SIG-M5 (cell line): ENCODE measurements at regions not wholly inside any gene's neighbourhood (a gene's known extent, or its start where the extent isn't known, plus 50 kb on each side); places are given as distances from the start of the nearest gene placed in this dataset.
"Not testable (repeated sequence)": the region's sequence is repeated elsewhere in the genome, so short reads cannot be mapped to it uniquely, and the experiment has no call there.

Experiments
- DNase-seq: peaks from one replicate; lab custom pipeline; 2025; lab: John Stamatoyannopoulos, UW

- no peak for DNase-seq
Observed at GRCh38 chr2:60357996-60358395, 195.5 kb downstream of the BCL11A start.

GRCh38 chr2:60356346-60356745 lies 197.1 kb downstream of the BCL11A start:
- no peak for DNase-seq

GRCh38 chr2:60355849-60356261 lies 197.6 kb downstream of the BCL11A start:
- no peak for DNase-seq

- DNase-seq: no peak
Observed at GRCh38 chr2:60354713-60355112, 198.7 kb downstream of the BCL11A start.

GRCh38 chr2:60353863-60354262 lies 199.6 kb downstream of the BCL11A start:
- no peak for DNase-seq

- DNase-seq: no peak
Observed at GRCh38 chr2:60353406-60353800, 200.1 kb downstream of the BCL11A start.

DNA sequence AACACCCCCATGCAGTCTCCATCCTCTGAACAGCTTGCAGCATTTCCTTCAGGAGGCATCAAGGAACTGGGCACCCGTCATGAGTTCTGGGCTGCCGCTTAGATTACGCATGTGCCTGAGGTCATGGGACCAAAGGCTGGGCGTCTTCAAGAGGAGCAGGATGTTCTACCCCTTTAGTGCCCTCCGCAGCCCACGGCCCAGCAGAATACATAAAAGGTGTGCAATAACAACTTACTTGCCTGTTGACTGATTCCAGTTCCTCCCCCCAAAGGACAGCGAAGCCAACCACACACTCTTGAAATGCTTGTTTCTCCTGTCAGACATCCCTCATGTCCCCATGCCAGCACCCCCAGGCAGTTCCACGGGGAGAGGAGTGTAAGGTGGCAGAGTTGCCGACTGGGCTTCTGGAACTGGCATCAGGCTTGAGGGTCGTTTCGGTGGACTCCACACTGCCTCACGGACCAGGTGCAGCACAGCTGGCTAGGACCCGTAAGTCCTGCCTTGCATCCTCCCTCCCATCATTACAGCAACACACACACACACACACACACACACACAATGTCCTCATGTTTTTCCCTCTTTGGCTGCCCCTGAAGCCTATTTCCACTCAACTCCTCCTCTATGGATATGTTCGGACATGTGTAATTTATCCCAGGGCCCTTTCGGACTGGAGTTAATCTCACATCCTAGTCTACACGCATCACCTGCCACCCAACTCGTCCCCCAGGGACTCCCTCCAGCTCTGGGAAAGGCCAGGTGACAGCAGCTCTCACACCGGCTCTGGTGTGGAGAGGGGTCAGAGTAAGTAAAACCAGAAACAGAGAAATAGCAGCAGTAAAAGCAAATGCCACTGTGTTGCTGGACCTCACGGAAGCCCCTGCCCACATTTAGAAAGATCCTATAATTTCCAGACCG lies 200.7 kb downstream of the BCL11A start:
- DNase-seq: no peak

DNA sequence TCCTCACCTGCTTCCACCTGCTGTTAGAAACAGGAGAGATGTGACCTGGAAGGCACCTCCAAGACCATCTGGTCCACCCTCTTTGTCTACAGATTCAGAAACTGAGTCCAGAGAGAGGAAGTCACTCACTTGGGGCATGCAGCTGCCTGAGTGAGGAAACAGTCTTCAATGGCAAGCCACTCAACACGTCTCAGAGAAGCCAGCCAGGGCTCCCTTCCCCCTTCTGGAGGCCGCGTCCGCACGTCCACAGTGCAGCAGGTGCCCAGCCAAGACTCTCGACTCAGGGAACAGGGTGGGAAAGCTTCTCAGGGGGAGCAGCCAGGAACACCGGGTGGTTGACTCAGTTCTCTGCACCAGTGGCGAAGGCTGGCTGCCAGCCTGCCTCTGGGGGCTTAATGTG lies 201.7 kb downstream of the BCL11A start:
- no peak for DNase-seq

- no peak for DNase-seq
Observed at GRCh38 chr2:60351321-60351720, 202.1 kb downstream of the BCL11A start.

- no peak for DNase-seq
Observed at GRCh38 chr2:60350791-60351190, 202.7 kb downstream of the BCL11A start.

DNA sequence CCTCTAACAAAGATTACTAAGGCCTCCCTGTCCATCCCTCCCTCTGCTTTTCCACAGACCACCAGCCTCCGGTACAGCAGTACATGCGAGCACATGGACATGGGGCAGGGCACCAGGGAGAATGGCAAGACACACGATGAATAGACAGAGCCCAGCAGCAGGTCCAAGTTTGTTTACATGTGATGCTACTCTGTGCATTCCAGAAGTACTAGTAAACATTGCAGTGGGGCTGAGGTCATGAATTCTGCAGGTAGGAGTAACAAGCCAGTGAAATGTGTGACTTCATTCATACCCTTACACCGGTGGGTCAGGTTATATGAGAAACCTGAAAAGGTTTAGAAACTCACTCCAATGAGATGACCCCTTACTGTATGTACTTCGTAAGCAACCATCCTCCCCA lies 205.7 kb downstream of the BCL11A start:
- no peak for DNase-seq

DNA sequence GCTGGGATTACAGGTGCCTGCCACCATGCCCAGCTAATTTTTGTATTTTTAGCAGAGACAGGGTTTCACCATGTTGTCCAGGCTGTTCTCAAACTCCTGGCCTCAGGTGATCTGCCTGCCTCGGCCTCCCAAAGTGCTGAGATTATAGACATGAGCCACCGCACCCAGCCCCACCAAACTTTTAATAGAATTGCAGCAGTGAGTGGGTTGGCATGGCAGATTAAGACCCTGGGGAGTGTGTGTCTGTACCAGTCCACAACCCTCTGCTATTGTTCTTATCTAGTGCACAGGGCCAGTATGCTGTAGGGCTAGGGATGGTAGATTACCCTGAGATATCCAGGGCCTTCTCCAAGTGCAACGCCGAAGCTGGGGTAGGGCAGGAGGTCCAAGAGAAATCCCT lies 211.0 kb downstream of the BCL11A start:
- DNase-seq: not testable (repeated sequence)

DNA sequence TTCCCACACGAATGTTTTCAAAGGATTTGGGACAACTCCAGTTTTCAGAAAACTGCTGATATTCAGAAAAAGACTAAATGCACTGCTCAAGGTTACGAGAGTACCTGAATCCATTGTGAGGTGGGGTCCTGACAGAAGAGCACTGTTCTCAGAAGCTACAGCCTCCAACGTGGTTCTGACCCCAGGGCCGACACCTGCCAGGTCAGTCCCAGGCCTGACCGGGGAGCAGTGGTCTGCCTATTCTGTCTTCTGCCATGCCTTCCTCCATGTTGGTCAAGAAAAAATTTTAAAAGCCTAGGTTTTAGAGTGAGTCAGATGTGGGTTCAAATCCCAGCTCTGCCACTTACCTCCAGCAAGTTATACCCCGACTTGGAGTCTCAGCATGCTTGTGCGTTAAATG lies 212.3 kb downstream of the BCL11A start:
- DNase-seq: no peak

- no peak for DNase-seq
Observed at GRCh38 chr2:60339286-60339685, 214.2 kb downstream of the BCL11A start.

- DNase-seq: no peak
Observed at GRCh38 chr2:60337142-60337497, 216.3 kb downstream of the BCL11A start.

GRCh38 chr2:60336442-60337141 lies 216.9 kb downstream of the BCL11A start:
- no peak for DNase-seq

GRCh38 chr2:60335533-60336237 lies 217.8 kb downstream of the BCL11A start:
- DNase-seq: no peak

- no peak for DNase-seq
Observed at GRCh38 chr2:60334610-60335009, 218.8 kb downstream of the BCL11A start.

- DNase-seq: no peak
Observed at GRCh38 chr2:60333264-60333663, 220.2 kb downstream of the BCL11A start.

DNA sequence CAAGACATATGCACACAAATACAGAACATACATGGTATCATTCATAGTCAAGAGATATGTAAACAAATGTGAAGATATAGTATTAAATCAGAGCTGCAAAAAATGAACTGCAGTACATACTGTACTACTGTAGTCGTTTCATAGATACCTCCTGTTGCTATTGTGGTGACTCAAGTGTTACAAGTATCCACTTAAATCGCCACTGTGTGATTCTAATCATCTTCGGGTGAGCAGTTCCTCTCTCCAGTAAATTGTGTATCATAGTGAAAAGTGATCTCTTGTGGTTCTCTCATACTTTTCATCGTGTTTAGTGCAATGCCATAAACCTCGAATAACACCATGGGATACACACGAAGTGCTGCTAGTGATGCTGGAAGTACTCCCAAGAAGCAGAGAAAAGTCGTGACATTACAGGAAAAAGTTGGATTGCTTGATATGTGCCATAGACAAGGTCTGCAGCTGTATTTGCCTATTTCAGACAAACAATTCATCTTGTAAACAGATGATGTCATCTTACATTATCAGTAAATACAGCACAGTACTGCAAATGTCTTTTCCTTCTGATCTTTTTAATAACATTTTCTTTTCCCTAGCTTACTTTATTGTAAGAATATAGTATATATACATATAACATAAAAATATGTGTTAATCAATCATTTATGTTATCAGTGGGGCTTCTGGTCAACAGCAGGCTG lies 222.2 kb downstream of the BCL11A start:
- no peak for DNase-seq

GRCh38 chr2:60329225-60329624 lies 224.2 kb downstream of the BCL11A start:
- no peak for DNase-seq

DNA sequence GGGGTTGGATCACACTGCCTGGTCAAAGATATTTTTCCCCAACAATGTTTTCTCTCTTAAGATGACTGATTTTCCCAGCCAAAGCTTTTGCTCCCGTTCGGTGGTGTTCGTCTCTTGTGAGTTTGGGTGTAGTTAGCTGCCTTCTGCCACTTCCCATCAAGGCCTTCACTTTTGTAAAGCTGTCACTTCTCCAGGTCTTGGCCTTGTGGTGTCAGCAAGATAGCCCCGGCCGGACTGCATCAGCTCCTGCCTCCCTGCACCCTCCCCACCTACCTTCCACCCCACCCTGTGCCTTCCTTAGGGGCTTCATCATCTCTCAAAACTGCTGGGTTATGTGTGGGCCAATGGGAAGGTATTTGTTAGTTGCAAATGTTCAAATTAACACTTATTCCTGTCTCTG lies 228.9 kb downstream of the BCL11A start:
- no peak for DNase-seq
